ENCODE measurements at regions not wholly inside any gene's neighbourhood (a gene's known extent, or its start where the extent isn't known, plus 50 kb on each side); places are given as distances from the start of the nearest gene placed in this dataset.
"Not testable (repeated sequence)": the region's sequence is repeated elsewhere in the genome, so short reads cannot be mapped to it uniquely, and the experiment has no call there.

DNA sequence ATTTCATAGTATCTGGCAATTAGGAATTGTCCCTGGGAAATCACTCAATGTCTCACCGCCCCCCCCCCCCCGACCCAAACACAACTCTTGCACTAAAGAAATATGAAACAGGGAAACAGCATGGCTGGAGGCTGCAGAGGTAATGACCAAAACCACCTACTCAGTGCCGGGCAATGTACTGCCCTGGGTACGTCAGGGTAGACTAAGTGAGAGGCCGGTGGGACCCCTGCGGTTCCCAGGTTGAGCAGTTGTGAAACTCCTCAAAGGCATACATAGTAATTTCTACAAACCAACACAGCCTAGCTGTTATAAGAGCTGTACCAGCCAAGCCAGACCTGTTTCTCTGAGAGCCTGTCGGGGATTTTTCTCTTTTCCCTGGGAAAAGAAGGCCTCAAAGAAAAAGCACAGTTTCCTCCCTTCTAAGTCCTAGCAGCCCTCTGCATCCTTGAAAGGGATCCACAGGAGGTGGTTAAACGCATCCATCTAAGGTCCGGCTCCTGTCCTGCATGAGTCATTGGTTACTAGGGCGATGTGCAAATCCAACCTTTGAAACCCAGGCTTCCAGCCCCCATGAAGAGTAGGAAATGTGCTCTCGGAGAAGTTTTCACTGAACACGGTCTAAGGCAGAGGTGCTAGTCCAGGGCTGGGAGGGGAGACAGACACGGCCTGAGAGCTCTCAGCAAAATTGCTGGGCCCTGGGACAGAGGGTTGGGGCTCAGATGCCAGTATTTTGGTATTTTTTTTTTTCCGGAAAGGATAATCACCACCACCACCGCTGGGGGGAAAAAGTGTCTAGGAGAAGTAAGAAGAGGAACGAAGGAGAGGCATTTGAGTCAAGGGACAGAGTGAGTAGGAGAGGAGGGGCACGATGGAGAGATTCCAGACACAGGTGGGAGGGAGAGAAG is 172.8 kb downstream of the ATP6V0E2 start:
- DNase-seq (ENCODE audit: low read depth in 3 of 3): not testable (repeated sequence)

DNA sequence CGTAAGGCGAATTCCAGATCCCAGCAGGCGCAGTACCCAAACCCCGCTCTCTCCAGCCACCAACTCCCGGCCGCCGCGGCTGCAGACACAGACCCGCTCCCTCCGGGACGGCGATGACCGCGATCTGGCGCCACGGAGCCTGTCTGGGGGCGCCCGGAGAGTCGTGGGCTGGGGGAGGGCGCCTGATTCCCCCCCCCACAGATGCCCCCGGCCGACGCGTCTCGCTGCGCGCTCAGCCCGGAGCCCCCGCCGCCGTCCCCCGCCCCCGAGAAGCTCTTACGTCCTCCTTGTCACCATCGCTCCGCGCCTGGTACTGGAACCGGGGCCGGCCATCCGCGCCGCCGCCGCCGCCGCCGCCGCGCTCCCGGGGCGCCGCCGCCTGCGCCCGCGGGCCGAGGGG is 173.6 kb downstream of the ATP6V0E2 start:
- peak in 1 of 3 donors; percentile 9 for DNase-seq (ENCODE audit: low read depth in 3 of 3)

DNA sequence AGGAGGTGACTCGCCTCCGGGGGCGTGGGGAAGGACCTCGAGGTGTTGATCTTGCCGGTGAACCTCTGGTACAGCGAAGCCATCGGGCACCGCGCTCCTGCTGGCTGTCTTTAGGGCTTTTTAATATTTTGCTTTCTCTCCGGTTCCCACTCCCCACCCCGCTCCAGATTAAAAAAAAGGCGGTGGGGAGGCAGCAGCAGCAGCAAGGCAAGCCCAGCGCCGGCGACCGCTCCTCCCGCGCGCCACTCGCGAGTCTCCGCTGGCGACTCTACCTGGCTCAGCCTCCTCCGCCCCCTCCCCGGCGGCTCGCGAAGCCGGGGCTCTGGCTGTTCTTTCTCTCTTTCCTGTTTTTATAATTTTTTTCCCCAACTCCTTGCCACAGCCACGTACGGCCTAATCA is 174.0 kb downstream of the ATP6V0E2 start:
- peak in 1 of 3 donors; percentile 12 for DNase-seq (ENCODE audit: low read depth in 3 of 3)

DNA sequence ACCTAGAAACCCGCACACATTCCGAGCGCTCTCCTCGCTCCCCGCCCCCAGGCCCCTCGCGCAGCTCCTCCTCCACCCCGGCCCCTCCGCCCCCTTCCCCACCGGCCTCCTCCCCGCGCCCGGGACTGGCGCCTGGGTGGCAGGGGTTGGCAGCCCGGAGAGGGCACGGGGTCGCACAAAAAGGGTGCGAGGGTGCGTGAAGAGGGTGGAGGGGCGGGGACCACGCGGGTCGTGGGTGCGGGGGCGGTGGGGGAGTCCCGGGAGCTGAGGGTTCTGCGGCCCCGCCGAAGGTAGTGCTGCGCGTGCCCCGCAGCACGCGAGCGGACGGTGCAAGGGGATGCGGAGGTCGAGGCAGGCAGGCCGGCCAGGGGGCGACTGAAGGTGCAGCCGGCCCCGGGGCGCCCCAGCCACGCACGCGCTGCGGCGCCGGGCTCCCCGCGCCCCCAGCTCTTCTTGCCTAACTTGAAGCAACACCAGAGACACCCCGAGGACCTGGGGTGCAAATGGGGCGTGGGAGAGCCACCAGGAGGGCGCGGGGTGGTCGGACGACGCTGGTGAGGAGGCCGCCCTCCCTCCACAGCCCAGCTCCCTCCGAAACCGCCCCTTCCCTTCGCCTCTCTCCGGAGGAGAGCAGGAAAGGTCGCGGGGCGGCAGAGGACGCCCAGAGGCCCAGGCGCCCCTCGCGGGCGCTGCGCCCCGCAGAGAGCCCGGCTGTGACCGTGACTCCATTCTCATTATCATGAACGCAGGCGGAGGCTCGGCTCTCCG is 174.7 kb downstream of the ATP6V0E2 start:
- peak in 1 of 3 donors; percentile 2 for DNase-seq (ENCODE audit: low read depth in 3 of 3)

DNA sequence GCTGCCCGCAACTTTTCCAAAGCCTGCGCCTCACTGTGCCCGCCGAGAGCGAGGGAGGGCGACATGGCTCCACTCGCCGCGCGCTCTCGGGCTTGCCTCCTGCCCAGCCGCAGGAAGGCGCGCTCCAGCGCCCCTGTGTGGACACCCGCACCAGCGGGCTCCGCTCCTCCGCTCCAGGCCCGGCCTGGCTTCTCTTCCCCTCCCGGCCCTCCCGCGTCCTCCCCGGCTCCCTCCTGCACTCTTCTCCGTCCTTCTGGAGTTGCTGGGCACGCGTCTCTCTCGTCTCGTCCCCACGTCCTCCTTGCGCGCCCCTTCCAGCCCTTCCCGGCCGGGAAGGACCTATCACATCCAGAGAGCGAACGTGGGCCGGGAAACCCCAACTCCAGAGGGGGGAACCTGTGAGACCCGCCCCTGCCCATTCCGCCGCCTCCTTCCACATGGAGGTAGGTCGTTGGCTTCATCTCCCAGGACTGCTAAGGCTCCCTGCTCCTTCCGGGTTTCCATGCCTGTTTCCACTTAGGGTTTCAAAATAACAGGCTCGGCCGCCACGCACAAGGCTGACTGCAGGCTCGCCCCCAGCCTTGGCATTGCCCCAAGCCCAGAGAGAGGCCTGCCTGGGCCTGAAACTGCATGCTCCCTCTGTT is 175.4 kb downstream of the ATP6V0E2 start:
- DNase-seq (ENCODE audit: low read depth in 3 of 3): not testable (repeated sequence)

DNA sequence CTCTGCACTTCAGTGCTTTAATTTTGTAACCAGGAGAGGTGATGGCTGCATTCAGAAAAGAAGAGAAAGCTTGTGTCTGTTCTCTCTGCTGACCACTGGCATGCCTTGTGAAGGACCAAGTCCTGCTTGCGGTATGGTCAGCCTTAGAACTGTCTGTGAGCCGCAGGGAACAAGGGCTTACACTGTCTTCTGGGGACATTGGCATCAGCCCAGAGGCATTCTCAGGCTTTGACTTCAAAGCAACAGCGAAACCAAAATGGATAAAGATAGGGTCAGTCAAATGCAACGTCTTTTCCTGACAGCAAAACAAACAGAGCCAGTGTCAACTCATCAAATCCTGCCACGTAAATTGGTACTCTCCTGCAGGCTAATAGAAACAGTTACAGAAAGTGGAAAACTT is 179.6 kb downstream of the ATP6V0E2 start:
- not testable (repeated sequence) for DNase-seq (ENCODE audit: low read depth in 3 of 3)

DNA sequence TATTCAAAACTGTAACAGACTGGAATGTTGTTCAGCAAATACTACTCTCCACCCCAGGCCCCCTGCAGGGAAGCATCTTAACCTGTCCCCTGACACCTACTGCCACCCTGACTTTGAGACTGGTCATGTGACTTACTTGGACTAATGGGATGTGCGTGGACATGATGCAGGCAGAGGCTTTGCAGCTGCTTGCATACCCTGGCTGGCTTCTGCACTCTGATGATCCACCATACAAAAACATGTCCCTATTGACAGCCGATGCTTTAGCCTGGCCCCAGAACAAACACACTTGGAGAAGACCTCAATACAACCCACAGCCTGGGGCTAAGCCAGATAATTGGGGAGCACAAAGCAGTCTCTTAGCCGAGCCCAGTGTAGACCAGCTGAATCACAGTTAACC is 180.5 kb downstream of the ATP6V0E2 start:
- not testable (repeated sequence) for DNase-seq (ENCODE audit: low read depth in 3 of 3)

DNA sequence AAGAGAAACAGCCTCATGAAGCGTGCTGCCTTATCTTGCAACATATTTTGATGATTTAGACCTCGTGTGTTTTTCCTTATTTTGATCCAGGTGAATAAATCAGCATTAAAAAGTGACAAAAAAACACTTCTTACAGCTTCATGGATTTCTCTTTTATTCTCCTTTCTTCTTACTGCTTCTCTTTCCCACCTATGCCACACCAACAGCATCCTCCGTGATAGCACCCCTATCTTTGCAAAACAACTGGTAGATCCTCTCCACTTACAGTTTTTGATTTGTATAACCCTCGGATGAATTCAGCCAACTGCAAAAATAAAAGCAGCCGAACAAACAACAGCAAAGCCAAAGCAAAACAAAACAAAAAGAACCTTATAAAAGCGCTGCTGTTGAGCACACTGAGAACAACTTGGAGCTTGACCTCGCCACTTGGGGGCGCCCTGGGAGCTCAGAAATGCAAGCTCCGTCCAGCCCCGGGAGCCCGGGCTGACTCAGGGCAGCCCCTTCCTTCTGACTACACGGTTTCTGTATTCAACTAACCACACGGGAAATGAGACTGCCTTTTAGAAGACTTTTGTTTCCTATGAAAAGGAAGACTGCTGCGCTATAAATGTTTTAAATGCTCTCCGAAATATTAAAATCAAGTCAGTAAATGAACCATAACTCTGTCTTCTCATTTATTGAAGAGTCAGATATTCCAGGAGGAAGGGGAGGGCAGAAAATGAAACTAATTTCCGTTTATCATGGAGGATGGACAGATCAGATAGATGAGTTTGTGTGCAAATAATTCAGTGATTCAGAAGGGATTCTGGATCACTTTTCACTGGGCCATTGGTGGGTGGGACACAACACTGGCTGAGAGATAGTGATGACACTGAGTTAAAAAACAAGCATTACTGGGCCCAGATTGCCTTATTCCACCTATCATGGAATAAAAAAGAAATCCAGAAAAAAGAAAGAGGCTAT is 186.8 kb downstream of the ATP6V0E2 start:
- peak; percentile 76 to 89 (median 79) for DNase-seq (ENCODE audit: low read depth in 3 of 3)

DNA sequence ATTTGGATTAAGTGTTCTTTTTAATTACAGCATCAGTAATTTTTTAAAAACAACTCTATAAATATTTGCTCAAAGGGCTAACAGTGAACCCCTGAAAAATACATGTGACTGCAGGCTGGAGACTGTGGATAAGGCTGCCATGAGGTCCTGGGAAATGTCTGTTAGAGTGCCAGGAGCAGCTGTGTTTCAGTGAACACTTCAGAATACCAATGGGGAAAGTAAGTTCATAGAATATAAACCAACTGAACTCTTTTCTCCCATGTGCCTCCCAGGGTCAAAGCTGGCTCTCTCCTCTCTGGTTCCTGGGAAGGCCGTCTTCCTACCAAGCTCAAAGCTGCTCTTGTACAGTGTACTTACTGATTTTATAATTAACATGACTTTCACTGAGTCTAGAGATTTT is 189.4 kb downstream of the ATP6V0E2 start:
- not testable (repeated sequence) for DNase-seq (ENCODE audit: low read depth in 3 of 3)

DNA sequence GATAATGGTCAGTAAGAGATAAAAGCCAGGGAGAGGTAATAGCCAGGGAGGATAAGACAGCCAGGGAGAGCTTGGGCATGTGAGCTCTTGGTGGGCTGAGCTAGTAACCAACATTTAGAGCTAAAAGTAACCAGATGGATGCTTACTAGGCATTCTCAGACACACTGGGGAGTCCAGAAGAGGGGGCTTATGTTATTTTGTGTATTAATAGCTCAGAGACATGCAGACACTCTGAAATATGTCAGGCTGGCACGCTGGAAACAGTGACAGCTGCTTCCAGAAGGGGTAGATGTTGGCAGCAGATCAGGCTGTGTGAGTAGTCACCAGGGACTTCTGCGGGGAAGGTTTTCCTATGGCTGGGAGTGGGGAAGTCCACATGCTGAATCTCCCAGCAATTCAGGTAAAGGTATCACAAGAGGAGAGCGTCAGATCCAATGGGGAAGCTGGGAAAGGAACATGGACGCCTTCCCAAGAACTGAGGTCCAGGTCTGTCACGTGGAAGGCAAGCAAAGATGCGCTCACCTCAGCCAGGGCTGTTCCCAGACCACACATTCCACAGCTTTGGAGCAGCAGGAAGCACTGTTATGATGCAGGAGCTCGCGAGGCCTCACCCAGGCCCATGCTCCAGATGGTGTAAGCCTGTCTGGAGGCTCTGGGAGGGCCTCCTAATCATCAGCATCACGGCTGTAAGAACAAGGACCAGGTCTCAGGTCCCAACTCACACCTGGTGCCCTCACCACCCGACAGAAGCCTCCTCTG is 196.0 kb downstream of the ATP6V0E2 start:
- DNase-seq (ENCODE audit: low read depth in 3 of 3): not testable (repeated sequence)

DNA sequence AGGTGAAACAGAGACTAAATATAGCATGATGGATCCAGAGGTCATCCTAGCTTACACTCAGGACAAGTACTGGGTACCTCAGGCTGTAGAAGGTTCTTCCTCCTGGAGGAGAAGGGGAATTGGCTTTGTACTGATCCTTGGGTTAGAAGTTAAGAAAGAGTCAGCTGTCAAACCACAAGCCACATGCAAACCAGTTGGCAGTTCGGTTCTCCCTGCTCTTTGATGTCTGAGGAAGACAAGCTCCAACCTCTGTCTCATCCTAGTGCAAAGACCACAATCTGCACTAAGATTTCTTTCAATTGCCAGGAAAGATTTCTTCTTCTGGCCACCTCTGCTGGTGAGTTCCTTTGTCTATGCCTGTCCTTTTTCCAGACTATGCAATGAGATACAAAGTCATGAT is 203.8 kb downstream of the ATP6V0E2 start:
- not testable (repeated sequence) for DNase-seq (ENCODE audit: low read depth in 3 of 3)

DNA sequence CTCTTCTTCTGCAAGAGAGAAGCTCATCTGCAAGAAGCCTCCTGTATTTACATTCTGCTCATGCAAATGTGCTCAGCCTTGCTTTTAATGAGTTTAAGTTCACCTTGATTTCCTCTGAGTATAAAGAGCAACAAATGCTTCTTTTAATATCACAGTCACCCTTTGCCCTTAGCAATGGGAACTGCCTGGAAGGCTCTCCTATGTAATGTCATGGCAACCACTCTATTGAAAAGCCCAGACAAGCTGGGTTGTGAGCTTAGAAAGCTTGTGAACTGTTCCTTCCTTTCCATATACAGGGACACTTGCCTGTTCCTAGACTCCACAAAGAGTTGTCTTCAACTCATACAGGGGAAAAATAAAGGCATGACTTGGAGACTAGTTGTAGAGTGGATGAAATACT is 208.1 kb downstream of the ATP6V0E2 start:
- DNase-seq (ENCODE audit: low read depth in 3 of 3): not testable (repeated sequence)

DNA sequence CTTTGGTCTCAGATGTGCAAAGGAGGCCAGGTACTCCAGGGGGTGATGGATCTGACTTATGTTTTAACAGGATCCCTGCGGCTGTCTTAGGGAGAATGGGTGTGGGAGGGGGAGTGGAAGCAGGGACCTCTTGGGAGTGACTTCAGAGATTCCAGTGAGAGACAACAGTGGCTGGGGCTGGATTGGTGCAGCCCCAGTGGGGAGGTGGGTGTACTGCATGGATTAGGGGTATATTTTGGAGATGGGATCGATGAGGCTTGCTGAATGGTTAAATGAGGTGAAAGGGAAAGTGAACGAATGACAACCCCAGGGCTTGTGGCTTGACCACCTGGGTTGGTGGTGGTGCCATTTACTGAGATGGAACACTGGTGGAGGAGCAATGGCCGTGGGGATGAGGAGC is 211.0 kb downstream of the ATP6V0E2 start:
- not testable (repeated sequence) for DNase-seq (ENCODE audit: low read depth in 3 of 3)

DNA sequence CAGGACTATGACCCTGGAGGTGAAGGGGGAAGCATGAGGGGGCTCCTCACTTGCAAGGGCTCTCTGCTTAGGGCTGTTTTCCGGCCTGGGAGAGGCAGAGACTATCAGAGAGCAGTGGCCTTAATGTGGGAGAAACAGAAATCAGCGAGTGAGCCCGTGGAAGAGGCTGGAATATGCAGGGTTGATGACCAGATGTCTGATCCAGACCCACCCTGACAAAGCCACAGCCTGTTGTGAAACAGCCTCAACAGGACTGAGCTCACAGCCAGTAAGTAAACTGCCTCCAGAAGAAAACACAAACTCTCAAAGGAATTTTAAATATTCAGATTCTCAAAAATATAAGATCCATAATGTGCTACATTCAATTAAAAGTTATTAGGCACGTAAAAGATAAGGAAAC is 213.7 kb downstream of the ATP6V0E2 start:
- DNase-seq (ENCODE audit: low read depth in 3 of 3): not testable (repeated sequence)

DNA sequence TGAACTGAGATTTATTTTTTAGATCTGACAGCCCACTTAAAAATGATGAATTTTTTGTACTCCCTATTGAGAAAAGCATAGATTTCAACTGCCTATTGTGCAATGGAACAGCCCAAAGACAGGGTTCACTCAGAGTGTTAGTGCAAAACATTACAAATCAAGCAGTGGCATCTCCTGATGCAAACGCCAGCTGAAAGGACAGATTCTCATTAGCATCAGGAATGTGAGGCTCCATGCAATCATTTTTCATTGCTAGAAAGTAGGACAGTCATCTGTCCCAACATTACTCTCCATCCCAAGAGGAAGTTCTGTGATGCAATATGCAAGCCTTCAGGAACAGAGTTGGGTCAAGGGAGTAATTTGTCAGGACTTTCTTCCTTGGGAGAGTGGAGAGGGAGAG is 215.4 kb downstream of the ATP6V0E2 start:
- not testable (repeated sequence) for DNase-seq (ENCODE audit: low read depth in 3 of 3)

DNA sequence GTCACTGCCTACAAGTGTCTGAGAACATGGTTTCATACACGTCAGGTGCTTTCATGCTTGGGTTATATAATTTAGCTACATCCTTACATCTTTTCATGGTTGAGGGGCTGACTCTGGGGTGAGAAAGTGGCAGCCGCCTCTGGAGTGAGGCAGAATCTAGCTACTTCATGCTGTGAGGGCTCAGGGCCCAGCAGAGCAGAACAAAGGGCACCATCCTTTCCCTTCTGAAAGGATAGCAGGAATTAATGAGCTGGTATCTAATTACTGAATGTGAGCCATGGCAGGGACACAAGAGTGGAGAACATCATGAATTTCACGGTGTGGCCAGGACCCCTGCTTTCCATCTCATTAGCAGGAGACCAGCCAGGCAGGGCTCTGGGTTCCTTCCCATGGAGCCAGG is 217.0 kb downstream of the ATP6V0E2 start:
- DNase-seq (ENCODE audit: low read depth in 3 of 3): not testable (repeated sequence)

DNA sequence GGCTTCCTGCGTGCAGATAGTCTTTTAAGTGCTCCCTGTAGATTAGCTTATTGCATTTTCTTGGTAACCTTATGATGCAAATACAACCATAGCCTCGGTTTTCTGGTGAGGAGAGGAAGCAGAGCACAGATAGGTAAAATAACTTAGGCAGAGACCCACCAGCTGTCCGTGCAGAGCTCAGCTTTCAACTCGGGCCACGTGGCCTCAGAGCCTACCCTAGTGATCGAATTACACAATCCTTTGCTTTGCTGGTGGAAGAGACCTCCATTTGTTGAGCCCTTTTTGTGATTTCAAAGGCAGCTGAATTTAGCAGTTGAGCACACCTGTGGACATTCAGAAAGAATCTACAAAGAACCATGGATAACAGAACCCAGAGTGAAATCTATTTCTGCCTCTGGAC is 220.1 kb downstream of the ATP6V0E2 start:
- not testable (repeated sequence) for DNase-seq (ENCODE audit: low read depth in 3 of 3)

DNA sequence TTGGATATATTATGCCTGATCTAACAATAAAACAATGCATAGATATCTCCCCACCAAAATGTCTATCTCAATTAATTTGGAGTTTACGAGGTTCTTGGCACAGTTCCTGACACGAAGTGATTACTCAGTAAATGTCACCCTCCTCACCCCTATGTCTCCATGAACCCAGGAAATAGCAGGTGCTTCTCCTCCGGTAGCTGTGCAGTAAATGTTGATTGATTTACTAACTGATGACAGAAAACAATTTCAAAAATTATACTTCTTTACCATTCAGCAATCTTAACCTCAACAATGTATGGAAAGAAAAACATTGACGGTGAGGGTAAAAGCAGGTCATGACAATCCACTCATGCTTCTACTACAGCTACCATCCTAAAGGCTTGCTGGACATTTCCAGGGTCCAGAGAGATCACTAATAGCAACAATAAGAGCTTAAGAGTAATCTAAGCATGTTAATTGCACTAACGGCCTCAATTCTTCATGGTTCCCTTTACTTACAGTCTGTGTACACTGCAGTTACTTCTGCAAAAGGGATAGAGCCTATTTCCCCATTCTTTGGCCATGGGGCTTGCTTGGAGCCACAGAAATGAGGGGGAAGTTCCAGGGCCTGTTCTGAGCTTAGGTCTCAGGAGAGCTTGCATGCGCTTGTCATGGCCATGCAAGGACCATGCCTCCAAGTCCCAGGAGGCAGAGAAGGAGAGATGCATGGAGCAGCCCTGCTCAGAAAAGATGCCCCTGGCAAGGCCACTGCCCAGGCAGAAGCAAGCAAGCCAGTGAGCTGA is 222.6 kb downstream of the ATP6V0E2 start:
- not testable (repeated sequence) for DNase-seq (ENCODE audit: low read depth in 3 of 3)

DNA sequence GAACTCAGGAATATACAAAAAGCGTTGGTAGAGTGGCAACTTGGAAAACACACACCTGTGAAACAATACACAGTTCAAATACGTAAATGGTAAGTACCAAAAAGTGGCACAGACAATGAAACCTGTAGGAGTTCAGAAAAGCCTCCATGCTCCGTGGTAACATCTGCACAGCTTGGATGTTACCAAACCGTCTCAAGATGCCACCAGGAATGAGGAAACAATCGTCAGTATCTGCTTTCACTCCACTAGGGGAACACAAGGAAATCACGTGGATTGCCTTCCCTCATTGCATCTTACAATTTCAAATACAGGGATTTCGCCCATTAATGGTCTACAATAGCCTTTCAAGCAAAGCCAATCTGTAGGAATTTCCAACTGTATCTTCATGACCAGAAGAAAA is 224.6 kb upstream of the LRRC61 start:
- not testable (repeated sequence) for DNase-seq (ENCODE audit: low read depth in 3 of 3)

All from stimulated activated CD4-positive, alpha-beta T cell treated with anti-CD3 and anti-CD28 coated beads, TNF-alpha, amount 100 ng/mL, for 48 hours (primary cell).